NCI-H187 (cell line): ENCODE measurements at regions not wholly inside any gene's neighbourhood (a gene's known extent, or its start where the extent isn't known, plus 50 kb on each side); places are given as distances from the start of the nearest gene placed in this dataset.

Source experiments
- DNase-seq, 2 experiments: peaks; one replicate each; lab custom pipeline; 2025; lab: John Stamatoyannopoulos, UW

- DNase-seq = no peak
Observed at GRCh38 chr3:72257738-72258137, 472.8 kb upstream of the PROK2 start.

GRCh38 chr3:72257203-72257602 lies 472.3 kb upstream of the PROK2 start:
- no peak for DNase-seq

- no peak for DNase-seq
Observed at GRCh38 chr3:72256716-72257115, 471.8 kb upstream of the PROK2 start.

GRCh38 chr3:72255791-72256559 lies 471.0 kb upstream of the PROK2 start:
- peak; percentile 16 to 22 for DNase-seq

GRCh38 chr3:72255191-72255590 lies 470.2 kb upstream of the PROK2 start:
- DNase-seq = no peak

DNA sequence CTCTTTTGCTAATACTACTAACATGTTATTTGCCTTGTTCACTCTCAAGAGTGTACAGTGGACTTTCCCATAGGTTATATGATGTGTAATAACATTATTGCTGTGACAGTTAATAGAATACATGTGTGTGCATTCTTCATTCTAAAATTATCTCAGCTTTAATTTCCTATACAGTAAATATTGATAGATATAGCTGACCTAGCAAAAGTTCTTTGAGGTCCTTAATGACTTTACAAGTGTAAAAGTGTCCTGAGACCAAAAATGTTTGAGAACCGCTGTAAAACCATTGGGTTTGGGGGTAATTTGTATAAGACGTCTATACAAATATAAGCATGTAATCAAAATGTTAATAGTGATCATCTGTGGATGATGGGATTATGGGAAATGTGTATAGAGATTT lies 469.5 kb upstream of the PROK2 start:
- DNase-seq = no peak

DNA sequence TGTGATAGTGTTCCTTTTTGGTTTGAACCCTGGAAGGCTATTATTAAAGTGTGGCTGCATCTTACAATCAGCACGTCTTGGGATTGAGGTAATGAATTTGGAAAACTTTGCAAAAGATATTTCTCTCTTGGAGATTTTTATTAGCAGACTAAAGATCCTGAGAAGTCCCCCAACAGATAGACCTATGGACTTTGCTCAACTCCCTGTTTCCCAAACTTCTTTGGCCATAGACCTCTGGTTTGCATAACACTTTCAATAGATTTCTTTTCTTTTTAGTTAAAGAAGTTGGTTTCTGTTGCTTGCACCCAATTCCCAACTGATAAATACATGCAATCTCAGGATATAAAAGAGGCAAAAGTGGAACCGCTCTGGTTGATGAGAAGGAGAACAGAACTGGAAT lies 465.8 kb upstream of the PROK2 start:
- no peak for DNase-seq

DNA sequence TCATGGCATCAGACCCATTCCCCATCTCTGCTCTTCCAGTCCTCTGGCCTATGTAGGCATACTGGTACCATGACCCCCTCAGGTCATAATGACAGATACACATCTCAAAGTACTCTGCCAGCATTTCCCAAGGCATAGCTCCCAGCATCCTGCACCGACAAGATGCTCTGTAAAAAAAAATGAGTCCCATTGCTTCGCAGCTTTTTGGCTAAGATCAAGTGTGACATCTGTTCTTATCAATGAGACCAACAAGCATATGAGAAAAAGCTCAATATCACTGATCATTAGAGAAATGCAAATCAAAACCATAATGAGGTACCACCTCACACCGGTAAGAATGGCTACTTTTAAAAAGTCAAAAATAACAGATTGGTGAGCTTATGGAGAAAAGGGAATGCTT lies 463.9 kb upstream of the PROK2 start:
- DNase-seq = no peak

GRCh38 chr3:72248389-72248761 lies 463.4 kb upstream of the PROK2 start:
- DNase-seq = no peak

GRCh38 chr3:72247645-72248388 lies 462.9 kb upstream of the PROK2 start:
- no peak for DNase-seq

DNA sequence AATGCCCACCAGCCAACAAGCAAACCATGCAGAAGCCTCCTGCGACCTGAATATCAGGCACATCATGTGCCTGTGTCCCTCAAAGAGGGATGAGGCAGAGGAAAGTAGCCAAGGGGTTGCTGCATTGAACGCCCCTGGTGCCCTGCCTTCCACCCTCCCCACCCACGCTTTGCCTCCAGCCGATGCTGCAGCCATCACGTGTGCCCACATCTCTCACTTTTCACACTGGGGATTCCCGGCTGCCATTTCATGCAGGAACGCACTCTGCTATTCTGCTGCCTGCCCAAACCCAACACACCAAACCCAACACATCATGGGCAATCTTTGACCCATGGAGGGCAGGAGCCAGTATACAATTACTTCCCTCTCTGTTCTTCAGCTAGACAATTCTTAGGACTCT lies 462.2 kb upstream of the PROK2 start:
- no peak for DNase-seq

- no peak for DNase-seq
Observed at GRCh38 chr3:72246685-72247084, 461.7 kb upstream of the PROK2 start.

DNA sequence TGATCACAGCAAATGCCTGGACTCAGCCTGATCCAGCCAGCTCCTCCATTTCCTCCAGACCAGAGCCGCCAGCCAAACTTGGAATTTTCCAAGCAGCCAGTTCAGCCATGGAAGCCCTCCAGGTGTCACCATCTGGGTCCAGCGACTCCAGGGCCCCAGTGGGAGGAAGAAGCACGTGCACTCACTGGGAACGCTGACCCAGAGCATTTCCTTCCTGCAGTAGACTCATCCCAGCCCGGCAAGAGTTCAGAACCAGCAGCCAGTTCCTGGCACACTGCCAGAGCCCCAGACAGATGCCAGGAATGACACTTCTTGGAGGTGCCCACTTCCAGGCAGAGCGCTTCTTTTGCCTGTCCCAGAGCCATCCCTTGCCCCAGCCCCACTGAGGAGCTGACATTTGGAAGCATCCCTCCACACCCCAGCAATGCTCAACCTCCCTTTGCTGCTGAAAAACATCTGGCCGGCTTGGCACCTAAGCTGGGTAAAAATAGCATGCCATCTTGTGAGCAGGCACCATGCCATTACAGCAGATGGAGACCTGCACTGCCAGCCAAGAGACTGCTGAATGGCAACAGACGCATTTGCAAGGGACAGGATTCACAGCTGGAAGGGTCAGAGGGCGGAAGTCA lies 460.3 kb upstream of the PROK2 start:
- DNase-seq = no peak

GRCh38 chr3:72244396-72244795 lies 459.4 kb upstream of the PROK2 start:
- no peak for DNase-seq

DNA sequence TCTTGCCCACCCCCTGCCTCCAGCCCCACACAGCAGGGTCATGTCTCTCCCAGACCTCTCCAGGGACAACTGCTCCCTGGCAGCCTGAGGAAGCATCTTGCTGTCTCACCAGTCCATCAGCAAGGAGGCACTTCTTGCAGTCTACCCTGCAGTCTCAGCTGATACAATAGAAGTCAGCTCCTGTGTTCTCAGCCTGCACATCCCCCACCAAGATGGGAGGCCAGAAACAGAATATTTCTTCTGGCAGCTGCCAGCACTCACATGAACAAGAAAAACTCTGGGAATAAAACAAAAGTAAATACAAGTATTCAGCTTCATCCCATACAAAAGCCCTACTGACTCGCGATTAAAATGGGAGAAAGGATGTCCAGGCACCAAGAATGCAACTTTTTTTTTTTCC lies 457.4 kb upstream of the PROK2 start:
- no peak for DNase-seq

GRCh38 chr3:72241525-72241924 lies 456.6 kb upstream of the PROK2 start:
- no peak for DNase-seq

GRCh38 chr3:72240531-72240930 lies 455.6 kb upstream of the PROK2 start:
- DNase-seq = no peak

DNA sequence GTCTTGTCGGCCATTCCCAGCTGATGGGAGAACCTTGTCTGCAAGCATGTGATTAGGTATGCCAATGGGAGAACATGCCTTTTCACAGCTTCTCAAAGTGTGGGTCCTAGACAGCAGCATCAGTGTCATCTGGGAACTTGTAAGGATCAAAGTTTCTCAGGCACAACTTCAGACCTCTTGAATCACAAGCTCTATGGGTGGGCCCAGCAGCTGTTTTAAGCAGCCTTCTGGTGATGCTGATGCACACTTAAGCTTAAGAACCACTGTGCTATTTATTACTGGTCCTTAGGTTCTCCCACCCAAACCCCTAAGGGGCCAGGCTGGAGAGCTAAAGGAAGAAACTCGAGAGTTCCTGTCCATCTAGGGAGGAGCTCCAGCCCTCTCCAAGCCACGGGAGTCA lies 453.9 kb upstream of the PROK2 start:
- no peak for DNase-seq

DNA sequence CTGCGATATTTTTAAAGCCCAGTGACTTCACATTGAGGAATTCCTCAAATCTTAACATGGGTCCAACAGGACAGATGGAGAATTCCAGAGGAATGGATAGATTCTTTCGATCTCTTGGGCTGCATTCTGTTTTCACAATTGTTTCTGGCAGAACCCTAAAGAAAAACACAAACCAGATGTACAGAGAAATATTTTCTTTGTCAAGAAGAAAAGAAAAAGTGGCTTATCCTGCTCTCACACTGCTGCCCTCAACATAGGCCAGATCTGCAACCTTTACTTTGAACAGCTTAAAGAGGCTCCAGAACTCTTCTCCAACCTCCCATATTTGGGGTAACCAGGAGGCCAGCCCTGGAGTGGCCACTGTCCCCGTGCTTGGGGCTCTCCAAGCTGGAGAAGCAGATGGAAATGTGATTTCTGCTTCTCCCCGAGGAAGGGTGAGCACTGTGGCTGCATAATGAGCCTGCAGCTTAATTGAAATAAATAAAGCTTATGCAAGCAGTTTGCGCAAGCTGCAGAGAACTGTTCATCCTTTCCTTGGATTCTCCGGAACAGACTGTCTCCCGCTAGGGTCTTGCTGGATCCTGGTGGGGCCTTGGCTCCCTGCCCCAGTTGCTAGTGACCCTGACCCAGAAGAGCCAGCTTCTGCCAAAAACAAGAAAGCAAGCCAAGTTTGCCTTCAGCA lies 453.2 kb upstream of the PROK2 start:
- no peak for DNase-seq

DNA sequence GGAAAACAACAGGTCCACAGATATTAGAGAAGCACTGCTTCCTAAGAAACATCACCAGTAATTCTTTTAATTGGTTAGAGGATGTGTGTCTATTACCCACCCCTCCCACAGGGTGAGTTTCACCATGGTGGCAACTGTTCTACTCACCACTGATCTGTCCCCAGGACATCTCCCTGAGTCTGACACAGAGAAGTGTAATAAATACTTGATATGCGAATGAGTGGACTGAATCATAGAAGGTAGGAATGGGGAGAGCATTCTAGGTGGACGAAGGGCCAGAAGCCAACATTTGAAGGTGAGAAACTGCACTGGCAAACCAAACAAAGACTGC lies 452.7 kb upstream of the PROK2 start:
- no peak for DNase-seq

DNA sequence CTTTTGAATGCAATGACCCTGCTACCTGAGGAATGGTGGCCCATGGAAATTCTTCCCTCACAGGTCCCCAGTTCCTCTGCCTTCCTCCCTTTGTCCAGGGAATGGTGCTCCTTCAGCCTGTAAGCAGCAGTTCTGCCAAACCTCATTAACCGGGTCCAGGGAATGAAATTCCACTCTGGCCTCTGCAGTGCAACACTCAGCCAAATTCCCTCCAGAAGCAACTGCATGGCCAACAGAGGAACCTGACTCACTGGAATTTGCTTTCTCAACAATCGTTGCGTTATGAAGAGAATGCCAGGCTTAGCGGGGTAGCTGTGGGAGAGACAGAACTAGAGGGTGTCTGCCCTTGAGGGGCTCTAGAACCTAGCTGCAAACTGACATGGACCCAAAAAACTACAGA lies 449.4 kb upstream of the PROK2 start:
- DNase-seq = no peak

DNA sequence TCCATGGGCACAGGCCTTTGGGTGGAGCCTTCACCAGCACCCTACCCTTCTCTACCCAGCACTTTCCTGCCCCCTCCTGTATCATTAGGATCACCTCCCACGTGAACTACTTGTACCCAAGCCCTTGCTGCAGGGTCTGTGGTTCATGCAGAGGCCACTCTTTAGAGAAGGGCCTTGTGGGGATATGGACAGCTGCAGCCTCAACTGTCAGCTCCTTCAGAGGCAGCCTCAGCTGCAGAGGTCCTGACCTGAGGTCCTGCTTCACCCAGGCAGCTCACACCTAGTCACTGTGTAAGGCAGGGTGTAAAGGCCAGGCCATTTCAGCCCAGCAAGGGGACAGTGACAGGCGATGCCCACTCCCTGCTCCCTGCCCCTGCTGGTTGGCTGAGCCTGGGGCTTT lies 448.6 kb upstream of the PROK2 start:
- DNase-seq = no peak

- DNase-seq = no peak
Observed at GRCh38 chr3:72232777-72233176, 447.8 kb upstream of the PROK2 start.
